Osteocyte (in vitro differentiated cells): ENCODE measurements at regions not wholly inside any gene's neighbourhood (a gene's known extent, or its start where the extent isn't known, plus 50 kb on each side); places are given as distances from the start of the nearest gene placed in this dataset.
"Not testable (repeated sequence)": the region's sequence is repeated elsewhere in the genome, so short reads cannot be mapped to it uniquely, and the experiment has no call there.

Source experiments
- DNase-seq: peaks from one replicate; pipeline ENCODE4 v3.0.0; 2021; ENCODE audit warnings: mixed read lengths; ENCODE audit not compliant: unreplicated experiment; ENCODE audit errors: extremely low spot score
- H3K27ac Mint-ChIP-seq: one replicate; pipeline ENCODE4 v1.8.0; 2021; ENCODE audit warnings: mild to moderate bottlenecking, mixed read lengths; ENCODE audit not compliant: unreplicated experiment
- H3K27me3 Mint-ChIP-seq: one replicate; pipeline ENCODE4 v1.8.0; 2021; ENCODE audit warnings: mixed read lengths; ENCODE audit not compliant: unreplicated experiment
- H3K36me3 Mint-ChIP-seq: one replicate; pipeline ENCODE4 v1.8.0; 2021; ENCODE audit warnings: mixed read lengths; ENCODE audit not compliant: unreplicated experiment
- H3K4me1 Mint-ChIP-seq: one replicate; pipeline ENCODE4 v1.8.0; 2021; ENCODE audit warnings: mixed read lengths; ENCODE audit not compliant: unreplicated experiment
- H3K4me3 Mint-ChIP-seq: one replicate; pipeline ENCODE4 v1.8.0; 2021; ENCODE audit warnings: mild to moderate bottlenecking, moderate library complexity, mixed read lengths; ENCODE audit not compliant: unreplicated experiment
- H3K9me3 Mint-ChIP-seq: one replicate; pipeline ENCODE4 v1.8.0; 2021; ENCODE audit warnings: mixed read lengths; ENCODE audit not compliant: unreplicated experiment
- TF ChIP-seq, protein P1 (sequence below): fragments of 200-600 bp; sonication (generic); IDR thresholded peaks from 2 replicates; pipeline ENCODE4 v1.5.0; 2021; ENCODE audit warnings: antibody characterized with exemption, mild to moderate bottlenecking, moderate library complexity

DNA sequence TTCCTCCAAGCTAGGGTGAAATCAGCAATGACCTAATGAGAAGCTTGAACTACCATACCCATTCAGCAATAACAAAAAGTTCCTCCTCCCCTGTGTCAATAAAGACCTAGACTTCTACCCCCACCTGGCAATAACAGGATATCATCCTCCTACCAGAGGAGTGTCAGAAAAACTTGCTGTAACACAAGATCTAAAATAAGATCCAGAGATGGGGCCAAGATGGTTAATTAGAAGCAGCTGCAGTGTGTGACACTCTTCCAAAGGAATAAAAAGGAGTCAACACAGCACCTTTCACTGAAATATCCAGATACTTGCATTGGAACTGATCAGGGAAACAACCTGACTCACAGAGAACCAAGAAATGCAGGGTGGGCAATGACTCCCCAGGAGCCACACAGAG is 84.4 kb upstream of the ARHGAP42 start:
- Mint-ChIP-seq H3K27me3 (no peaks in the 10 kb centered on the region), H3K36me3 (no peaks in the 10 kb centered on the region)
- no peak for DNase-seq

DNA sequence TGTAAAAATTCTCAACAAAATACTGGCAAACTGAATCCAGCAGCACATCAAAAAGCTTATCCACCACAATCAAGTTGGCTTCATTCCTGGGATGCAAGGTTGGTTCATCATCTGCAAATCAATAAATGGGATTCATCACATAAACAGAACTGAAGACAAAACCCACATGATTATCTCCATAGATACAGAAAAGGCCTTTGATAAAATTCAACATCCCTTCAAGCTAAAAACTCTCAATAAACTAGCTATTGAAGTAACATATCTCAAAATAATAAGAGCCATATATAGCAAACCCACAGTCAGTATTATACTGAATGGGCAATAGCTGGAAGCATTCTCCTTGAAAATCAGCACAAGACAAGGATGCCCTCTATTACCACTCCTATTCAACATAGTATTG is 79.3 kb upstream of the ARHGAP42 start:
- not testable (repeated sequence) for H3K4me3 Mint-ChIP-seq, H3K27ac Mint-ChIP-seq, H3K36me3 Mint-ChIP-seq, H3K27me3 Mint-ChIP-seq, DNase-seq
- peaks cover 28% of the 10 kb centered on the region for H3K9me3 Mint-ChIP-seq
- H3K4me1 Mint-ChIP-seq = peaks cover 12% of the 10 kb centered on the region

More for the DNA sequence above, 84.4 kb upstream of the ARHGAP42 start:
- Mint-ChIP-seq H3K4me1 (peaks cover 4% of the 10 kb centered on the region), H3K9me3 (peaks cover 11% of the 10 kb centered on the region), H3K27ac (no peak overlapping the region), H3K4me3 (no peak overlapping the region)
- TF ChIP-seq, protein P1, sequence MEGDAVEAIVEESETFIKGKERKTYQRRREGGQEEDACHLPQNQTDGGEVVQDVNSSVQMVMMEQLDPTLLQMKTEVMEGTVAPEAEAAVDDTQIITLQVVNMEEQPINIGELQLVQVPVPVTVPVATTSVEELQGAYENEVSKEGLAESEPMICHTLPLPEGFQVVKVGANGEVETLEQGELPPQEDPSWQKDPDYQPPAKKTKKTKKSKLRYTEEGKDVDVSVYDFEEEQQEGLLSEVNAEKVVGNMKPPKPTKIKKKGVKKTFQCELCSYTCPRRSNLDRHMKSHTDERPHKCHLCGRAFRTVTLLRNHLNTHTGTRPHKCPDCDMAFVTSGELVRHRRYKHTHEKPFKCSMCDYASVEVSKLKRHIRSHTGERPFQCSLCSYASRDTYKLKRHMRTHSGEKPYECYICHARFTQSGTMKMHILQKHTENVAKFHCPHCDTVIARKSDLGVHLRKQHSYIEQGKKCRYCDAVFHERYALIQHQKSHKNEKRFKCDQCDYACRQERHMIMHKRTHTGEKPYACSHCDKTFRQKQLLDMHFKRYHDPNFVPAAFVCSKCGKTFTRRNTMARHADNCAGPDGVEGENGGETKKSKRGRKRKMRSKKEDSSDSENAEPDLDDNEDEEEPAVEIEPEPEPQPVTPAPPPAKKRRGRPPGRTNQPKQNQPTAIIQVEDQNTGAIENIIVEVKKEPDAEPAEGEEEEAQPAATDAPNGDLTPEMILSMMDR = no peak

DNA sequence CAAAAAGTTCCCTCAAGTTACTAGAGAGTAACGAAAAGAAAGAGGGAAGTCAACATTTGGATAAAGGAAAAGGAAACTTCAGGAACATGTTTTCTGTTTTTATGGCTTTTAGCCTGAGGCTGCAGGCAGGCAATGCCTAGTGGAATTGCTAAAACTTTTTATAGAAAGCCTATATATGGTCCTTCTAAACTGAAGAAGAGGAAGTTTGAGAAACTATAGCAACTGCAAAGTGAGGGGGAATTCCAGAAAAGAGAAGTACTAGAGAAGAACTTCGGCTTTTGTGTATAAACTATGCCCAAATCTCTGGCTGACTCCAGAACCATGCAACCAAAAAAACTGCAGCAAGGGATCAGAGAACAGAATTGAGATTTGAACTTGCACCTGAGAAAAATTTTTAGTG is 74.3 kb upstream of the ARHGAP42 start:
- Mint-ChIP-seq H3K27me3 (no peaks in the 10 kb centered on the region), H3K4me3 (no peak overlapping the region), H3K9me3 (peaks cover 26% of the 10 kb centered on the region), H3K27ac (peak overlapping the region; percentile 80), H3K4me1 (peaks cover 33% of the 10 kb centered on the region), H3K36me3 (peaks cover 3% of the 10 kb centered on the region)
- DNase-seq = no peak
- TF ChIP-seq, protein P1 = no peak

DNA sequence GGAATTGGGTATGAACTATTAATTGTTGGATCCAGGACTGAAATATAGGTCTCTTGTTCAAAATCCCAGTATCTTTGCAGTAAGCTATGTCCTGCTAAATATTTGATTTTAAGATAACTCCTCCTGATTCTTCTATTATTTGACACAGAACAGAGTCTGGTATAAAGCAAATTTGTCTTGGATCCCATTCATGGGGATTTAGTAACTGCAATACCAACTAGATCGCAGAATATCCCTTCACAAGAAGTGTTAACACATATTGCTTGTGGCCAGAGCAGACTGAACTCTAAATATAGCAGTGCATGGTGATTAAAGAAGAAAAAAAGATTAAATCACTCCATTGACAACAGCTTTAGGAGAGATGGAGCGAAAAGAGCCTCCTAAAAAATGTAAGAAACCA is 68.2 kb upstream of the ARHGAP42 start:
- no peak overlapping the region for H3K27ac Mint-ChIP-seq
- H3K36me3 Mint-ChIP-seq = peaks cover 6% of the 10 kb centered on the region
- H3K27me3 Mint-ChIP-seq = no peaks in the 10 kb centered on the region
- peaks cover 26% of the 10 kb centered on the region for H3K4me1 Mint-ChIP-seq
- no peak overlapping the region for H3K4me3 Mint-ChIP-seq
- DNase-seq = no peak
- H3K9me3 Mint-ChIP-seq = peaks cover 11% of the 10 kb centered on the region
- TF ChIP-seq, protein P1 = no peak

DNA sequence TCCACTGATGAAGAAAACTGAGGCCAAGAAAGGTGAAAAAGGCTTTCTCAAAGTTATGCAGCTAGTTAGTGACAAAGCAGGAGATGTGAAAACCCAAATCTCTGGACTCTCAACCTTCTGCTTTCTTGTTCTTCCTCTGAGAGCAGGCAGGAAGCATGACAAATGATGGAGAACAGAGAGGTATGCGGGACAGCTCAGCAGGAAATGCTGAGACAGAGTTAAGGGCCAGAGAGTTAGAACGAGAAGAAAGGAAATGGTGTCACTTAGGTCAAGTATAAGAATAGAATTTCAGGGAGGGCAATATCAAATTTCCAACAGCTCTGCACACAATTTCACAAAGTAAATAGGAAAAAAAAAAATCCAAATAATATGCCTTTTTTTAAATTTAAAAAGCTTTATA is 67.6 kb upstream of the ARHGAP42 start:
- Mint-ChIP-seq H3K27me3 (no peaks in the 10 kb centered on the region), H3K36me3 (peaks cover 9% of the 10 kb centered on the region), H3K27ac (peak overlapping the region; percentile 3), H3K9me3 (peaks cover 16% of the 10 kb centered on the region), H3K4me1 (peaks cover 24% of the 10 kb centered on the region), H3K4me3 (no peak overlapping the region)
- no peak for DNase-seq
- TF ChIP-seq, protein P1 = no peak

DNA sequence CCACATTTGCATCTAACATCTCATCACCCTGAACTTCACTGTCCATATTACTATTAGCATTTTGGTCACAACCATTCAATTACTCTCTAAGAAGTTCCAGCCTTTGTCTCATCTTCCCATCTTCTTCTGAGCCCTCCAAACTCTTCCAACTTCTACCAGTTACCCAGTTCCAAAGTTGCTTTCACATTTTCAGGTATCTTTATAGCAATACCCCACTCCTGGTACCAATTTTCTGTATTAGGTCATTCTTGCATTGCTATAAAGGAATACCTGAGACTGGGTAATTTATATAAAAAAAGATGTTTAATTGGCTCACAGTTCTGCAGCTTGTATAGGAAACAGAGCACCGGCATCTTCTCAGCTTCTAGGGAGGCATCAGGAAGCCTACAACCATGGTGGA is 64.7 kb upstream of the ARHGAP42 start:
- no peak overlapping the region for H3K27ac Mint-ChIP-seq
- peaks cover 9% of the 10 kb centered on the region for H3K36me3 Mint-ChIP-seq
- H3K4me1 Mint-ChIP-seq = peaks cover 18% of the 10 kb centered on the region
- H3K4me3 Mint-ChIP-seq = no peak overlapping the region
- TF ChIP-seq, protein P1 = no peak
- DNase-seq = no peak
- no peaks in the 10 kb centered on the region for H3K27me3 Mint-ChIP-seq
- peaks cover 17% of the 10 kb centered on the region for H3K9me3 Mint-ChIP-seq
